ENCODE measurements at regions not wholly inside any gene's neighbourhood (a gene's known extent, or its start where the extent isn't known, plus 50 kb on each side); places are given as distances from the start of the nearest gene placed in this dataset.

GRCh38 chr17:13749166-13749890, 147.6 kb upstream of the HS3ST3A1 start:
- DNase-seq (ENCODE audit: low read depth), result no peak
- no peak for TF ChIP-seq CTCF (IDR thresholded peaks at IDR 0.05; ENCODE audit: low read depth, low read length, missing control alignments)
- no peak overlapping the region for H3K4me3 ChIP-seq (ENCODE audit: low read depth, low read length)

GRCh38 chr17:13749891-13750235, 148.1 kb upstream of the HS3ST3A1 start:
- no peak overlapping the region for H3K4me3 ChIP-seq (ENCODE audit: low read depth, low read length)
- no peak for DNase-seq (ENCODE audit: low read depth)
- no peak for TF ChIP-seq CTCF (IDR thresholded peaks at IDR 0.05; ENCODE audit: low read depth, low read length, missing control alignments)

- TF ChIP-seq CTCF (IDR thresholded peaks at IDR 0.05; ENCODE audit: low read depth, low read length, missing control alignments), result no peak
- no peak for DNase-seq (ENCODE audit: low read depth)
- no peak overlapping the region for H3K4me3 ChIP-seq (ENCODE audit: low read depth, low read length)
Measured at GRCh38 chr17:13750816-13751793, 149.4 kb upstream of the HS3ST3A1 start.

GRCh38 chr17:13753154-13753553, 151.4 kb upstream of the HS3ST3A1 start:
- no peak for DNase-seq (ENCODE audit: low read depth)
- TF ChIP-seq CTCF (IDR thresholded peaks at IDR 0.05; ENCODE audit: low read depth, low read length, missing control alignments), result no peak
- H3K4me3 ChIP-seq (ENCODE audit: low read depth, low read length), result no peak overlapping the region

- H3K4me3 ChIP-seq (ENCODE audit: low read depth, low read length), result no peak overlapping the region
- DNase-seq (ENCODE audit: low read depth), result no peak
- TF ChIP-seq CTCF (IDR thresholded peaks at IDR 0.05; ENCODE audit: low read depth, low read length, missing control alignments), result no peak
Measured at GRCh38 chr17:13753771-13754170, 152.0 kb upstream of the HS3ST3A1 start.

- H3K4me3 ChIP-seq (ENCODE audit: low read depth, low read length), result no peak overlapping the region
- no peak for TF ChIP-seq CTCF (IDR thresholded peaks at IDR 0.05; ENCODE audit: low read depth, low read length, missing control alignments)
- no peak for DNase-seq (ENCODE audit: low read depth)
Measured at GRCh38 chr17:13755851-13756250, 154.1 kb upstream of the HS3ST3A1 start.
